CD4-positive, alpha-beta T cell (primary cell): ENCODE measurements at regions not wholly inside any gene's neighbourhood (a gene's known extent, or its start where the extent isn't known, plus 50 kb on each side); places are given as distances from the start of the nearest gene placed in this dataset.

Source experiments
- ATAC-seq: fragments of 200-7000 bp; cut with Tn5 transposase; one replicate; pipeline ENCODE4 v1.10.0; 2022; ENCODE audit warnings: mild to moderate bottlenecking; ENCODE audit not compliant: poor library complexity
- CTCF ChIA-PET: fragments of 350-600 bp; sonication (Branson Sonifier 250); formaldehyde crosslinking; loops from one replicate; lab custom pipeline; 2021; ENCODE audit warnings: antibody characterized with exemption, inconsistent platforms; lab: Charles Lee
- POLR2A ChIA-PET: fragments of 350-600 bp; sonication (Branson Sonifier 250); formaldehyde crosslinking; loops from one replicate; lab custom pipeline; 2021; ENCODE audit warnings: antibody characterized with exemption, inconsistent platforms; lab: Charles Lee
- DNase-seq, 14 experiments: peaks; one replicate each; pipeline ENCODE4 v3.0.0-alpha.2; 2013 to 2020; ENCODE audit warnings: mixed read lengths in 2 of 14
- H3K27ac ChIP-seq, 2 donors: one replicate each; pipeline versions ENCODE4 v1.5.1 to v1.7.0; 2013; ENCODE audit warnings: low read length in 2 of 2, low read depth in 1 of 2, mild to moderate bottlenecking in 1 of 2
- H3K27me3 ChIP-seq, 2 experiments: 1 replicate in 1 of 2; 2 replicates in 1 of 2; pipeline versions ENCODE4 v1.6.1 to v1.7.0; 2013; ENCODE audit warnings: low read length in 2 of 2, control low read depth in 1 of 2, mild to moderate bottlenecking in 1 of 2, moderate library complexity in 1 of 2; ENCODE audit not compliant: insufficient read depth in 2 of 2, control insufficient read depth in 1 of 2
- H3K36me3 ChIP-seq: one replicate; pipeline ENCODE4 v1.6.1; 2013; ENCODE audit warnings: low read length, control low read depth; ENCODE audit not compliant: insufficient read depth
- H3K4me1 ChIP-seq: one replicate; pipeline ENCODE4 v1.6.1; 2013; ENCODE audit warnings: low read length, control low read depth; ENCODE audit not compliant: insufficient read depth
- H3K4me3 ChIP-seq: one replicate; pipeline ENCODE4 v1.5.1; 2013; ENCODE audit warnings: mild to moderate bottlenecking, low read length, moderate library complexity
- H3K9me3 ChIP-seq, 2 experiments: 1 replicate in 1 of 2; 2 replicates in 1 of 2; pipeline versions ENCODE4 v1.6.1 to v1.7.0; 2013; ENCODE audit warnings: low read length in 2 of 2, mild to moderate bottlenecking in 2 of 2, control low read depth in 1 of 2, moderate library complexity in 1 of 2; ENCODE audit not compliant: control insufficient read depth in 1 of 2, insufficient read depth in 1 of 2
- H3K27ac Mint-ChIP-seq: one replicate; pipeline ENCODE4 v1.8.0; 2020; ENCODE audit warnings: mixed read lengths
- H3K27me3 Mint-ChIP-seq: one replicate; pipeline ENCODE4 v1.8.0; 2021; ENCODE audit warnings: mixed read lengths
- H3K36me3 Mint-ChIP-seq: one replicate; pipeline ENCODE4 v1.8.0; 2021; ENCODE audit warnings: low read depth, mixed read lengths
- H3K4me1 Mint-ChIP-seq: one replicate; pipeline ENCODE4 v1.8.0; 2021; ENCODE audit warnings: low read depth, mixed read lengths
- H3K4me3 Mint-ChIP-seq: one replicate; pipeline ENCODE4 v1.8.0; 2020; ENCODE audit warnings: mild to moderate bottlenecking, mixed read lengths
- H3K9me3 Mint-ChIP-seq: one replicate; pipeline ENCODE4 v1.8.0; 2020; ENCODE audit warnings: mixed read lengths
- CTCF ChIP-seq: fragments of 200-600 bp; IDR thresholded peaks from one replicate; pipeline ENCODE4 v1.8.0; 2022; ENCODE audit warnings: antibody characterized with exemption, mild to moderate bottlenecking
- intact Hi-C, 2 experiments: fragments of 100-400 bp; cut with DNase I in 1 of 2; cut with micrococcal nuclease in 1 of 2; formaldehyde crosslinking; loops; one replicate each; pipeline versions ENCODE4 v1.15.1 to v1.9.0; 2023 to 2025; cut with DNase I, micrococcal nuclease

DNA sequence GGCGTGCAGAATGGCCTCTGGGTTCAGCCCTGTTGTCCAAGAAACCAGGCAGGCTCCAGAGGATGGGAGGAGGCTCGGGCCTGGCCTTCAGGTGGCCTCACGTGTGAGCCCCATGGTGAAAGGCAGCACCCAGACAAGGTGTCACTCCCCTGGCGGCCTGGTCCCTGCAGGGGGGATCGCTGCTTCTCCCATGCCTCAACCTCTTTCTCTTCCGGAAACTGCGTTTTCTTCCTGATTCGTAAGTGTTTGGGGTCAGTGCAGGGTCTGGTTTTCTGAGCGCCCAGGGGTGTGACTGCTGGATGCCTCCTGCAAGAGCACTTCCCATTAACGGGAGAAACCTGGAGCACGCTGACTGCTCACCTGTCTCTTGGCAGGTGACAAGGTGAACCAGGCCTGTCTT lies 70.0 kb upstream of the CIBAR2 start:
- peaks cover 3% of the 10 kb centered on the region for H3K9me3 Mint-ChIP-seq
- H3K4me3 Mint-ChIP-seq = no peak overlapping the region
- Histone ChIP-seq H3K27ac (no peak overlapping the region), H3K36me3 (no peaks in the 10 kb centered on the region), H3K27me3 (no peaks in the 10 kb centered on the region), H3K4me1 (no peaks in the 10 kb centered on the region), H3K9me3 (peaks cover 12 to 34% of the 10 kb centered on the region in 2 experiments), H3K4me3 (no peak overlapping the region)
- CTCF ChIA-PET = no interaction called here
- ATAC-seq = no peak
- H3K36me3 Mint-ChIP-seq = no peaks in the 10 kb centered on the region
- DNase-seq = no peak
- intact Hi-C loops = no loop called here
- no peaks in the 10 kb centered on the region for H3K4me1 Mint-ChIP-seq
- no peak for TF ChIP-seq CTCF
- POLR2A ChIA-PET = no interaction called here
- no peak overlapping the region for H3K27ac Mint-ChIP-seq
- H3K27me3 Mint-ChIP-seq = peaks cover 26% of the 10 kb centered on the region

GRCh38 chr16:85182774-85183173 lies 70.5 kb upstream of the CIBAR2 start:
- Histone ChIP-seq H3K27me3 (no peaks in the 10 kb centered on the region), H3K9me3 (peaks cover 12 to 38% of the 10 kb centered on the region in 2 experiments), H3K4me1 (no peaks in the 10 kb centered on the region), H3K27ac (no peak overlapping the region), H3K36me3 (no peaks in the 10 kb centered on the region), H3K4me3 (no peak overlapping the region)
- Mint-ChIP-seq H3K4me3 (no peak overlapping the region), H3K27ac (no peak overlapping the region), H3K36me3 (no peaks in the 10 kb centered on the region), H3K27me3 (peaks cover 21% of the 10 kb centered on the region), H3K9me3 (peaks cover 3% of the 10 kb centered on the region), H3K4me1 (no peaks in the 10 kb centered on the region)
- no peak for TF ChIP-seq CTCF
- intact Hi-C loops = no loop called here
- ChIA-PET POLR2A (no interaction called here), CTCF (no interaction called here)
- DNase-seq = no peak
- ATAC-seq = no peak

DNA sequence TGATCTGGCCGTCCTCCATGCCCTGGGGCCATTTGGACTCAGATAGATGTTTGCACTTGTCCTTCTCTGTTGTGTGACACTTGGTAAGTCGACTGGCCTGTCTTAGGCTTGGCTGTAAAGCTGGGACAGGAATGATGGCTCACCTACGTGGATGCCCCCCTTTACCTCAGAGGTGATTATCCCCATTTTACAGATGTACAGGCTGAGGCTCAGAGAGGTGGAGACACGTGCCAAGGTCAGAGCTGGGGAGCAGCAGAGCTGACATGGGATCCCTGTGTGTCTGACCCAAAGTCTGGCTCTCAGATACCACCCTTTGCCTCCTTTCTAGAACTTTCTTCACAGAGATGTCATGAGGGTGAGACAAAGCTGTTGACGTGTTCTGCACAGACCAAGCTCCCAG lies 71.3 kb upstream of the CIBAR2 start:
- no peaks in the 10 kb centered on the region for H3K4me1 Mint-ChIP-seq
- H3K9me3 Mint-ChIP-seq = peaks cover 3% of the 10 kb centered on the region
- no peak overlapping the region for H3K27ac Mint-ChIP-seq
- no peaks in the 10 kb centered on the region for H3K4me1 ChIP-seq
- ATAC-seq (no peak), DNase-seq (no peak)
- H3K27me3 Mint-ChIP-seq = peaks cover 17% of the 10 kb centered on the region
- no peak overlapping the region for H3K4me3 Mint-ChIP-seq
- H3K27me3 ChIP-seq = no peaks in the 10 kb centered on the region
- TF ChIP-seq CTCF = no peak
- H3K9me3 ChIP-seq = peaks cover 12 to 46% of the 10 kb centered on the region in 2 experiments
- intact Hi-C loops = no loop called here
- no peaks in the 10 kb centered on the region for H3K36me3 Mint-ChIP-seq
- ChIA-PET POLR2A (no interaction called here), CTCF (no interaction called here)
- H3K4me3 ChIP-seq = no peak overlapping the region
- no peak overlapping the region for H3K27ac ChIP-seq
- no peaks in the 10 kb centered on the region for H3K36me3 ChIP-seq
